Cardiac septum (tissue), 1 donor: ENCODE measurements at regions not wholly inside any gene's neighbourhood (a gene's known extent, or its start where the extent isn't known, plus 50 kb on each side); places are given as distances from the start of the nearest gene placed in this dataset.

Experiments used
- DNase-seq: peaks from one replicate; pipeline ENCODE4 v3.0.0-alpha.2; 2020; ENCODE audit warnings: low spot score
- intact Hi-C: fragments of 100-400 bp; cut with DNase I; formaldehyde crosslinking; loops from one replicate; pipeline ENCODE4 v1.14.0; 2022
- donor health status: DM: no; HTN: no; CAD: no.

DNA sequence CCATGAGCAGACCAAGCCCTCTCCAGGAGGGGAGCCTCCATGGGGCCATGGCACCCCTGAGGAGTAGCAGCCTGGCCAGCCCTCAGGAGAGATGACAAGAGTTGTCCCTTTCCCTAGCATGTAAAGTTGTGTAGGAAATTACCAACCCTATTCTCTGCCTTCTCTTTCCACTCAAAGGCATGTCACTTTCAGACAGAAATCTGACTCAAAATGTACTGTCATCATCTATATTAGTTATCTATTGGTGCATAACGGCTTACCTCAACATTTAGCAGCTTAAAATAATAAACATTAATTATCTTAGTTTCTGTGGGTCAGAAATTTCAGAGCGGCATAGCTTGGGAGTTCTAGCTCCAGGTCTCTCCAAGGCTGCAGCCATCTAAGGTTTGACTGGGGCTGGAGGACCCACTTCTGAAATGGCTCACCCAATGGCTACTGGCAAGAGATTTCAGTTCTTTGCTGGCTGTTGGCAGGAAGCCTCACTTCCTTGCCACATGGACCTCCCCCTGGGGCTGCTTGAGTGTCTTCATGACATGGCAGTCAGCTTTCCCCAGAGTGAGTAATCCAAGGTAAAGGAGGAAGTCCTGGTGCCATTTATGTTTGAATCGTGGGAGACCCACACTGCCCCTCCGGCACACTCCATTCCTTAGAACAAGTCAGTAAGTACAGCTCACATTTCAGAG, 632.3 kb downstream of the CCDC171 start:
- no peak for DNase-seq
- intact Hi-C loops, result no loop called here

DNA sequence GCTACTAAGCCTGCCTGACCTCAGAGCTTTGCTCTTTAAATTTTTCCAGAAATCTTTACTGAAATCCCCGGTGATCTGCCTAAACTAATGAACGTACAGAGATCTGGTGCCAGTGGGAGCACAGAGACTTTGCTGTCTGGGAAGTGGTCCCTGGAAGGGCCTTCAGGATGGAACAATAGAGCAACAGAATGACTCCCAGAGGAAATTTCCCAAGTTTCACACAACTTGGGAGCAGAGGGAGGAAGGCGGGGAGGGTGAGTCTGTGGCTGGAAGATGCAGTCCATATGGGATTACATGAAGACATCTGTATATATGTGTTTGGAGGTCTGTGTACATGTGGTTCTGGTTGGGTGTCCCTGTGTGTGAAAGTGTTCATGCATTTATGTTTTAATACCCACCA, 638.3 kb downstream of the CCDC171 start:
- intact Hi-C loops, result loop anchor here (10.0 kb wide), 1 partner anchor 534 kb away; no protein-coding TSS in a partner anchor

DNA sequence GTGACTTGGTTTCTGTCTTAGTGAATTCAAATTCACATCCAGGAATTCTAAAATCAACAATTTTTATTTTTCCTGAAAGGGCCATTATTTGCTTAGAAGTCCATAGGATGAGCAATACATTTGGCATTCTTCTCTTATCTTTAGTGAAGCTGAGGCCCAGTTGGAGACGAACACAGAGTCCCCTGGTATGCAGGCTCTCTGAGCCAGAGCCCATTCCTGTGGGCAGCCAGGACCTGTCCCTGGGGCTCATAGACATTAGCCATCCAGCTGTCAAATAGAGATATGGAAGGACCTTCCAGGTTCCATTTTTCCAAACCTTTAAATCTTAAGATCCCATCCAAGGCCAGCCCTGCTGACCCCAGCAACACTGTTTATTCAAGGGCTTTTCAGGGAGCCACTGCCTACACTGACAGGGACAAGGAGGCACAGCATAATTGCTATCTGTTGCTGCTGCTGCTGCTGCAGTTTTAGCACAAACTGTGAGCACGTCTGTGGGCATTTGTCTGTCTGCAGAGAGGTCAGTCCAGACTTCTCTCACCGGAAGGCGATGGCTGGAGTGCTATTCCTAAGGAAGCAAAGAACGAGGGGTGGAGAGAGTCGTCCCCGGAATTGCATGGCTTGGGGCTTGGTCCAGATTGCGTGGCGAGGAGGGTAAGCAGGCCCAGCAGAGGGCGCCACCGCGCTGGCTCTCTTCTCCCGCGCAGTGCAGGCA, 639.0 kb downstream of the CCDC171 start:
- intact Hi-C loops, result loop anchor here (10.0 kb wide), 1 partner anchor 533 kb away; no protein-coding TSS in a partner anchor
- no peak for DNase-seq

More for the DNA sequence above, 638.3 kb downstream of the CCDC171 start:
- DNase-seq, result no peak

DNA sequence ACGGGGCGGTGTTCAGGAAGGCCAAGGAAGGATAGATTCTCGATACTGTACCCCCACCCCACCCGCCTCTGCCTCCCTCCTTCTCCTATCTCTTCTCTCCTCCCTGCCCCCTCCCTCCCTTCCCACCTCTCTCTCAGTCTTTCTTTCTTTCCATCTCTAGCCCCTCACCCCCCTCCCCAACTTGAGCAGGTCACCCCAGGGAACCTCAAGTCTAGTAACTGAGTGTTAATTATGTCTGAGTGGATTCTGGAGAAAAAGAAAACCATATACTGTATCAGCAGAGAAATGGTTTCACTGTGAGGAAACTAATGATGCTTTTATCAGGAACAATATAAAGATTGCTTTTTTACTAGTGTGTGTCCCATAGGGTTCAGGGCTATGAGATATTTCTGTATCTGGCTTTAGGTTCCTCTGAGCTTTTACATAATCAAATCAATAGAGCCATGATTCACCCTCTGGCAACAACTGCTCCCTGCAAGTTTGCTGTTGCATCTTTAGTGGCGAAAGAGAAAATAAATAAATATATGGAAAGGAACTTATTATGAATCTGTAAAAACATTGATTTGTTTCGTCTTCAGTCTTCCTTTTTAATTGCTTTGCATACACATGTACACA, 639.7 kb downstream of the CCDC171 start:
- intact Hi-C loops, result loop anchor here (10.0 kb wide), 1 partner anchor 532 kb away; no protein-coding TSS in a partner anchor
- DNase-seq, result no peak

DNA sequence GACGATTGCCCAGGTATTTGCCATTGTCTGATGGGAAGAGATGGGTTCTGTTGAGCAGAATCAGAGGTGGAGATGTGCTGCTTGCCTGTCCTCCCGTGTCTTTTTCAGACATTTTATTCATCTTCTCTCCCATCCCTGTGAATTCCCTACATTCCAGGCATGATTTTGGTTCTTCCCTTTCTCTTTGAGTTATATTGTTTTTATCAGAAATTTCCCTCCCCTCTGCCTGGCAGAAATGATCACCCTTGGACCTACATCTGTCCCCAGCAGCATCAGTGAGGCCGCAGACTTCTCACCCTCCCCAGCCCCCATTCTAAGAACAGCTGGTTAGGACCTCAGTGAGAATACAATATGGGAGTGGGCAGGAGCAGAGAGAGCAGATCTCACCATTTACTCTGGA, 640.2 kb downstream of the CCDC171 start:
- DNase-seq, result no peak
- intact Hi-C loops, result loop anchor here (10.0 kb wide), 1 partner anchor 532 kb away; no protein-coding TSS in a partner anchor

DNA sequence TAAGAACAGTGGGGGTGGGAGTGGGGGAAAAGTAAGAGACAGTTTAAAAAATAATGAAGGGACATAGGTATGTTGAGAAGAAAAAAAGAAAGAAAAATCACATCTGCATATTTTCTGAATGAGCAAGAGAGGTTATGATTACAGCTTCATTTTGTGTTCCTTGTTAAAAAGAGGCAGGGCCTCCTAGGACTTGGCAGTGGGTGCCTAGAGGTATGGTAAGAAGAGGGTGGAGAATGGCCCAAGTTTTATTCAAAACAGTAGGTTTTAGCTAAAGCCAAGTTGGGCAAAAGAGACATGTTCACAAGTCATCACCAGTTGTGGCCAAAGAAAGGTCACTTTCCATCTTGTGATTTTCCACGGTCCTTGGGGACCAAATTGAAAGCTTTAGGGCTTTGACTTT, 643.4 kb downstream of the CCDC171 start:
- intact Hi-C loops, result loop anchor here (10.0 kb wide), 1 partner anchor 529 kb away; no protein-coding TSS in a partner anchor

DNA sequence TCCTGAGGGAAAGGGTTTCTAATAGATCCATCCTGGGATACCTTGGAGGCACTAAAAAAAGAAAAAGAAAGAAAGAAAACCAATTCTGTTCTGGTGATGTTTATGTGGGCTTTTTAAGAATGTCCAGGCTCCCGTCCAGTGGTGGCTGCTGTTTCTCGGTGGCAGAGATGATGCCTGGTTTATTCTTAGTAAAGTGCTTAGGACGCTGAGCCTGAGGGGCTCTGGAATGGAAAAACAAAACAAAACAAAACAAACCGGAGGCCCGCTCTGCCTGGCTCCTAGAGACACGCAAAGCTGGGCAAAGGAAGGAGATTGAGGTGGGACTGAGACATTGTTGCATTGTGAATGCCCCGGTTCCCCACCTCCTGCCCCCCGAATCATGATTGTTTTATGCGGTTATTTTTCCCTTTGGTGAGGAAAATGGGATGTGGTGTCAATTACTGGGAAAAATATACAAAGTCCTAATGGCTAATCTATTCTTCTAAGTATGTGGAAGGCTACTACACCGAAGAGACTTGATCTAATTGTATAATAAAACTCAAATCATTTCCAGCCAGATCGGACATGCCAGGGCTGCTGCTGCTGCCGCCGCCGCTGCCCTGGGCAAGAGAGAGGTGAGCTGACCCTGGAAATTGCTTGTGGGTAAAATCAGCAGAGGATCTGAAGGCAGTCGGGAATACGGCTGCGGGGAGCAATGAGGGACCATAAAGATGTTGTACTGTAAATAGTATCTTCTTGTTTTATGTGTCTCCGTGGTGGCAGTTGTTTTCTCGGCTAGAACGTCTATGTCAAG, 644.9 kb downstream of the CCDC171 start:
- no peak for DNase-seq
- intact Hi-C loops, result loop anchor here (10.0 kb wide), 1 partner anchor 527 kb away; no protein-coding TSS in a partner anchor

More for the DNA sequence above, 643.4 kb downstream of the CCDC171 start:
- no peak for DNase-seq

DNA sequence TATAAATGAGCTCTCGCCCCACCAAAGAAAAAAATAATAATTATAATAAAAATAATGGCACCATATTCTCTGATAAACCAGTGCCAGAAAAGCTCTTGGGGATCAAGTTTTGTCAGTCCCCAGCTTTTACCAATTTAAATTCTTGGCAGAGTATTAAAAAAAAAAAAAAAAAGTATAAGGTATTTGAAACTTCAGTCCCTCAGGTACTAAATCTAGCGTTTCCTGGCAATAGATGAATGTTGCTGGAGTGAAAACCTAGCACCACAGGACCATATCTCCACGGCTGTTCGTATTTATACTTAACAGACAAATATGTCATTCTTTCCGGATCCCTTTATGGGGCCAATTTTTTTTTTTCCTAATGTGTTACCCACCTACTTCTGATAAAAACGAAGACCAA, 646.2 kb downstream of the CCDC171 start:
- no peak for DNase-seq
- intact Hi-C loops, result loop anchor here (10.0 kb wide), 1 partner anchor 526 kb away; no protein-coding TSS in a partner anchor

DNA sequence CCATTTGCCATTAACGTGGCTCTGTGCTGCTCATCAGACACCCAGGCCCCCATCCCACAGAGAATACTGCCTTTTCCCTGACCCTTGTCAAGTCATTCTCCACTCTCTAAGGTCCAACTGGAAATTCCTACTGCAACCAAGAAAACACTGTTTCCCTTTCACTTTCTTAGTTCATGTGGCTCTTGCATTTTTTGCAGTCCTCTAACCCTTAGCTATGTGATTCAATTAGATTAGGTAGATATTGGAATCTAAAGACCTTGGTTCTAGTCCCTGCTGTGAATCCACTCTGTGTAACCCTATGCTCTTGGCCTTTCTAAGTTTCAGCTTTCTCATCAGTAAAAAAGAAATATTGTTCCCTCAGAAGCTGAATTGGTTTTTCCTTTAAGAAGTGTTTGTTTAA, 649.4 kb downstream of the CCDC171 start:
- intact Hi-C loops, result no loop called here
- no peak for DNase-seq

DNA sequence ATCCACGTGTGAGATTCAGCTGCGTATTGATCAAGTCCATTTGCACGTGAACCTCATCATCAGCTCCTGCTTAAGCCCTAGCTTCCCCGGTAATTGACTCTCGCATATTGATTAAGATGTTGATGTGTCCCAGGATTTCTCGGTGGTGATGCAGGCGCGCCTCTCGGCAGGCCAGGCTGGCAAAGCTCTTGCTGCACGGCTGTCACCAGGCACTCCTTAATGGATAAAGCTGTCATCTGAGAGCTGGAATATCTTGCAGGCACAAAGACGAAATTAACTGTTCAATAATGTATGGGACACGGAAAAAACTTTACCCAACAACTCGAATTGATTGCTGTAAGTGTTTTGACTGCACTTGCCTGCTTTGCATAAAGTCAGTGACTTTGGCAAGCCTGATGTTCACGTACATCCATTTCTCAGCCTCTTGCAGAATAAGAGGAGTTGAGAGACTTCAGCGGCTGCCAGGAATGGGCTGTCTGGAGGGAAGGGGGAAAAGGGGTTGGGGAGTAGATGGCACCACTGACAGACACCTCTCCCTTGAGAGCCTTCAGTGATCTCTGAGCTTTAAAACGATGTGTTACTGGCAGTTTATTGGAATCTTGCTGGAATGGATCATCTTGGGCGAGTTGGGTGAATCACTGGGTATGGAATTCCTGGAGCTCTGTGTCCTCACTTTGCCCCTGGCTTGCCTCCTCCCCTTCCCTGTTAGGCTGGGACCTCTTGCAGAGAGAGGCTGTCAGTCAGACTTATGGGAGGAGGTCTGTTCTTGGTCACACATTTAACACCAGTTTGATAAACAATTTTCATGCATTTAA, 650.3 kb downstream of the CCDC171 start:
- DNase-seq, result no peak
- intact Hi-C loops, result no loop called here

DNA sequence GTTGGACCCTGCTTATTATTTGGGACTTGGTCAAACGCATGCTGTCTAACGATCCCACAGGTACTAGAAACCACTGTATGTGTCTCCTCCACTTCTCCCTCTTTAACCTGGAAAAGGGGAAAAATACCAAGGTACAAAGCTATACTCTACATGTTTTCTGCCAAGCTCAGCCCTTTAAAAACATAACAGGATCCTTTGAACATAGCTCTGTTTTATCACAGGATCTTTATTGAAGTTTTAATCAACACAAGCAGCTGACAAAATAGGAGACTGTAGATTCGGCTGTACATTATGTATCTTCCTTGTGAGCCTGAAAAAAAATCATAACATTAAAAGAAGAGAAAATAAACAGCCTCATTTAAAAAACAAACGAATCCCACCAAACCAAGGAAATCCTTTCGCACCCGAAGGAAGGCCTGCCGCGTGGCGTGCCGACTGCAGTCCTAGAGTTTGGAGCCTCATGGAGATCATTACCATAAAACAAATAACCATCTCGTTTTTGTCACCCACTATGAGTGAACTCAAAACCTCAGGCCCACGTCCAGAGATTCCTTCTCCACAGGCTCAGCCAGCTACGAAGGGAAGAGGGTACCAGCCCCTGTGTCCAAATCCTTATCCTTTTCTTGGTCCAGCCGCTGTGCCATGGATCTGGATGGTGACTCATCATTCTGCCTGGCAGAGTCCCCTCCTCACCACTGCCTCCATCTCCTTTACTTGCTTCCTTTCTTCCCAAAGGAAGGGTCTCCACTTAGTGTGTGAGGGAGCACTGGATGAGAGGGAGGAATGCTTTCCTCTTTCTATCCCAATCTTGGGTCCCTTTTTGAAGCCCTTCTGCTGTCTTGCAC, 651.1 kb downstream of the CCDC171 start:
- intact Hi-C loops, result no loop called here

DNA sequence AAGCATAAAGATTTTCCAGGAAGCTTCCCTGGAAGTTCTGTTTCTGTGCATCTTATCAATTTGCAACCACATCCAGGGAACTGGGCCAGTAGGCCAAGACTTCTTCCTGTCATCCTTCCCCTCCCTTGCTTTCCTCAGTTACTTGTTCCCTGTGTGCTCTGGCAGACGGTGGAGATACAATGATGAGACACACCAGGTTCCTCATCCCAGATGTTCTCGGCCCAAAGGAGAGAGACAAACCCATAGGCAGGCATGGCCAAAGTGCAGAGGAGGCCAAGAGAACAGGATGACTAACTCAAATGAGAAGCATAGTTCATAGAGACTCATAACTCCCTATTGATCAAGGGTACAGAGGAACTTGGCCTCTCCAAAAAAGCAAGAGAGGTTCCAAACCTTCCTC, 652.6 kb downstream of the CCDC171 start:
- intact Hi-C loops, result no loop called here
- DNase-seq, result no peak

More for the DNA sequence above, 651.1 kb downstream of the CCDC171 start:
- DNase-seq, result no peak

DNA sequence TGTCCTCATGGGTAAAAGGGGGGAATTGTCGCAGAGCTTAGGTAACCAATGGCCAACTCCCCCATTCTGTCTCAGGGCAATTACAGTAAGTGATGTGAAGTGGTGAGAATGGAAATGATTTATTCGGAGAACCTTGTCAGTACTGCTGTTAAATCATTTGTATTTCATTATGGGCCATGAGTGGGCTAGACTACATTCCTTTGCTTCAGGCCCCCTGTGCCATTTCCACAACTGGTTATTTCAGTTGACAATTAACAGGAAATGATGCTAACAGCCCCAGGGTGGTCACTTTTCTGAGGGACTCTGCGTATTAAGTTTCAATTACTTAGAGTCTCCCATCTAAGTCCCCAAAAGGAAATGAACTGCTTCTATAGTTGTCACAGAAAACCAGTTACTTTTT, 653.7 kb downstream of the CCDC171 start:
- DNase-seq, result no peak
- intact Hi-C loops, result no loop called here

DNA sequence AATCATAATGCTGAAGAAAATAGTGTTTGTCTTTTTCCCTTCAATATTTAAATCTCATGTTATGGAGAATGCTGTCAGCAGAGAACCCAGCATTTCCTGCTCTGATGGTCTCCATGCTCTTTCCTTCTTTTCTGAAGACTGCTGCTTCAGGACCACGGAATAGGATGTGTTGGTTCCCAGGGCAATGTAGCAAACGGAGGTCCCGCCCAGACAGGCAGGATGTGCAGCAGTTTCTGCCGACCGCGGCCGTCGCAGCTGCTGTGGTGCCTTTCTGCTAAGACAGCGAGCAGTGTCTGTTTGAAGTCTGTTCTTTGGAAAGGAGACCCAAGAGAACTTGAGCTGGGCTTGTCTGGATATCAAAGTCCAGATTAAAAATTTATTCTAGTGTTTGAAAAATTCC, 654.3 kb downstream of the CCDC171 start:
- intact Hi-C loops, result no loop called here
- no peak for DNase-seq

DNA sequence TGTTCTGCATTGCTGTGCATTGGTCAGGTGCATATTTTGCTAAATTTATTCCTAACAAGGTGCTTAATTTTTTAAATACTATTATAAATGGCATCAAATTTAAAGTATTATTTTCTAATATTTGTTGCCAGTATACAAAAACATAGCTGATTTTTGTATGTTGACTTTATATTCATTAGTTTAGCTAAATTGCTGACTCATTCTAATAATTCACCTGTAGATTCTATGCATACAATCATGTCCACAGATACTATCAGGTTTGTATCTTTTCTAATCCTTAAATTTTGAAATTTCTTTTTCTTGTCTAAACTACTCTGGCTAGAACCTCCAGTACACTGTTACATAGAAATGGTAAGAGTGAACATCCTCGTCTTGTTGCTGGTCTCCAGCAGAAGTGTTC, 657.6 kb downstream of the CCDC171 start:
- intact Hi-C loops, result no loop called here

DNA sequence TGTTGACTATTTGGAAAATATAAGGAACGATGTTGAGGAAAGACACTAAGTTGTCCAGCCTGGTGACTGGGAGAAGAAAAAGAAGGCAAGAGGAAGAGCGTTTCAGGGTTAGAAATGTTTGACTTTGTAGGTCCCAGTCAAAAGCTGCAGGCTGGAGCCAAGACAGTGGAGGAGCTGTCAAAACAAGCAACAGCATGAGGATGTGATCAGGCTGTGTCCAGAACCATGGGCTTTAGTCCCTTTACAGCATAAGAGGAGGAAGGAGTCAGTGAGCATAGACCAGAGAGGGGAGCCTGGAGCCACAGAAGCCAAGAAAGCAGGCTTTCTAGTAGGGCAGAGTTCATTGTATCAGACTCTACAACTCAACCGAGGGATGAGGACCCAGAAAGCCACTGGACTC, 658.5 kb downstream of the BNC2 start:
- intact Hi-C loops, result no loop called here
- no peak for DNase-seq

More for the DNA sequence above, 657.6 kb downstream of the CCDC171 start:
- DNase-seq, result no peak

DNA sequence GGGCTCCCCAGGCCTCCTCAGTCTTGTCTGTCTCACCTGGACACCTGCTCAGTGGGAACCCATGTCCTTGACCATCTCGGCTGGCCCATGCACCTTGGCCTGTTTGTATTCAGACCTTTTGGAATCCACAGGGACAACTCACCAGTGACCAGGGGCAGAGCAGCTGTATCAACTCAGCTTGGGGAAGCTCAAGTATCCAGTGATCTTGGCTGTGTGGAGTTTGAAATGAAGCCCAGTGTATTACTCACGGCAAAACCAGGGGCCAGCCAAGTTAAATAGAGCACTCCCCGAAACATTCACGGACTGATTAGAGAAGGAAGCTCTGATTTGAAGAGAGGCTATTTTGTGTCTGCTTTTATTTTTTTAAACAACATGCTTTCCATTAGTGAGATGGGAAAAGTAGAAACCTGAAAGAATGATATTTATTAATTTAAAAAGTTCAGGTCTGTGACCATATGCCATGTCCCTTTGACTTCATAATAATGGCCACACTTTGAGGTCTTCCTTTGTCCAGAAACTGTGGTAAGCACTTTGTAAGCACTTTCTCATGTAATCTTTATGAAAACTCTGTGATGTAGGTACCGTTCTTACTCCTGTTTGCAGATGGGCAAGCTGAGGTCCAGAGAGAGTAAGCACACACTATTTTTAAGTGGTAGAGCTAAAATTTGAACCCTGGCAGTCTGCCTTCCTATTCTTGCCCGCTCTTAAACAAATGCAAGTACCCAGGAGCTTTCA, 656.5 kb downstream of the BNC2 start:
- no peak for DNase-seq
- intact Hi-C loops, result no loop called here
